ENCODE measurements at regions not wholly inside any gene's neighbourhood (a gene's known extent, or its start where the extent isn't known, plus 50 kb on each side); places are given as distances from the start of the nearest gene placed in this dataset.

DNA sequence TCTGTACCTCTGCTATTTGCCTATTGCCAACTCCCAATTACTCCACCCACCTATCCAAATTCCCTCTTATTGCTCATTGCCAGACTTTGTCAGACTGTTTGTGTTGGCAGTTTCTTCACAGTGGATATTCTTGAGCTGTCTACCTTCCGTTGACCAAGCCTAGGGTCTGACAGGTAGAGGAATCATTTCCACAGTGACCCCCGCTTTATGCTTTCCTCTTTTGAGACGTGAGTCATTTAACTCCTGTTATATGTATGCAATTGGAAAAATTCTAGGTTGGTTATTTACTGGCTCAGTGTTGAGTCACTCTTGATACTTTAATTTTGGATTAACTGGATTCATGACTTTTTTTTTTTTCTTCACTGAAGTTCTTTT, 187.7 kb downstream of the IRS1 start:
- DNase-seq (ENCODE audit: low read depth in 1 of 2, low spot score in 1 of 2): no peak
- TF ChIP-seq SPI1 (IDR thresholded peaks at IDR 0.05; ENCODE audit: borderline replicate concordance, low read depth): no peak
- TF ChIP-seq, protein P1, sequence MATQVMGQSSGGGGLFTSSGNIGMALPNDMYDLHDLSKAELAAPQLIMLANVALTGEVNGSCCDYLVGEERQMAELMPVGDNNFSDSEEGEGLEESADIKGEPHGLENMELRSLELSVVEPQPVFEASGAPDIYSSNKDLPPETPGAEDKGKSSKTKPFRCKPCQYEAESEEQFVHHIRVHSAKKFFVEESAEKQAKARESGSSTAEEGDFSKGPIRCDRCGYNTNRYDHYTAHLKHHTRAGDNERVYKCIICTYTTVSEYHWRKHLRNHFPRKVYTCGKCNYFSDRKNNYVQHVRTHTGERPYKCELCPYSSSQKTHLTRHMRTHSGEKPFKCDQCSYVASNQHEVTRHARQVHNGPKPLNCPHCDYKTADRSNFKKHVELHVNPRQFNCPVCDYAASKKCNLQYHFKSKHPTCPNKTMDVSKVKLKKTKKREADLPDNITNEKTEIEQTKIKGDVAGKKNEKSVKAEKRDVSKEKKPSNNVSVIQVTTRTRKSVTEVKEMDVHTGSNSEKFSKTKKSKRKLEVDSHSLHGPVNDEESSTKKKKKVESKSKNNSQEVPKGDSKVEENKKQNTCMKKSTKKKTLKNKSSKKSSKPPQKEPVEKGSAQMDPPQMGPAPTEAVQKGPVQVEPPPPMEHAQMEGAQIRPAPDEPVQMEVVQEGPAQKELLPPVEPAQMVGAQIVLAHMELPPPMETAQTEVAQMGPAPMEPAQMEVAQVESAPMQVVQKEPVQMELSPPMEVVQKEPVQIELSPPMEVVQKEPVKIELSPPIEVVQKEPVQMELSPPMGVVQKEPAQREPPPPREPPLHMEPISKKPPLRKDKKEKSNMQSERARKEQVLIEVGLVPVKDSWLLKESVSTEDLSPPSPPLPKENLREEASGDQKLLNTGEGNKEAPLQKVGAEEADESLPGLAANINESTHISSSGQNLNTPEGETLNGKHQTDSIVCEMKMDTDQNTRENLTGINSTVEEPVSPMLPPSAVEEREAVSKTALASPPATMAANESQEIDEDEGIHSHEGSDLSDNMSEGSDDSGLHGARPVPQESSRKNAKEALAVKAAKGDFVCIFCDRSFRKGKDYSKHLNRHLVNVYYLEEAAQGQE (IDR thresholded peaks at IDR 0.05; ENCODE audit: insufficient replicate concordance, low read depth): no peak
- Histone ChIP-seq H3K4me3 (replicated peaks; ENCODE audit: insufficient read depth, low read length) (no peak overlapping the region), H3K27ac (replicated peaks) (no peak overlapping the region), H3K27me3 (ENCODE audit: insufficient read depth, poor library complexity, severe bottlenecking) (no peaks in the 10 kb centered on the region)

DNA sequence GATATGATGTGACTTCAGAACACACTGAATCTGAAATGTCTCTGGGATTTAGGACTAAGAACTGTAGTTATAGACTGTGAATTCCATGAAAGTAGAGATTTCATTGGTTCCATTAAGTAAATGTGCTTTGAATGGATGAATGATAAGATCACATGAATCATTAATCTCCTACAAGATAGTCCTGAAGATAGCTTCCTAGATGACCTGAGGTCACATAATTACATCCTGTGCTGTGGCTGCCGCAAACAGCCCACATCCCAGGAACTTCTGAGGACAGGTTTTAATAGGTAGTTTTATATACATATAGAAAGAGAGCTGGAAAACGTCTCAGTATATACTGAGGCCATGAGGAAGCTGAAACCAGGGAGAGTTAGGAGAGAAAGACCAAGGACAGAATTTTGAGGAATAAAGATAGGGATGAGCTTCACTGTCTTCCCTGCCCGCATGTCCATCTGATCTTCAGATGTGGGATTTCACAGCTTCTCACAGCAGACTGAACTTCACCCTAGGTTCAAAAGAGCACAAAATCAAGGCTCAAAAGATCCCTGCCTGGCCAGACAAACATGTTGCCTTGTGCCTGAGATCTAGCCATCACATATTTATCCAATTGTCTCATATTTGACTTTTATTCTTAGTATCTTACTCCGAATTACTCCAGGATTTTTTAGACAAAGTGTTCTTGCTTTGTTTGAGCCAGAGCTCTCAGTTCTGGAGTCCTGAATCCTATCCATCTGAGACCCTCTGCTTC, 188.2 kb downstream of the IRS1 start:
- no peak overlapping the region for H3K27ac ChIP-seq (replicated peaks)
- DNase-seq (ENCODE audit: low read depth in 1 of 2, low spot score in 1 of 2): no peak
- H3K27me3 ChIP-seq (ENCODE audit: insufficient read depth, poor library complexity, severe bottlenecking): no peaks in the 10 kb centered on the region
- TF ChIP-seq GABPA (IDR thresholded peaks at IDR 0.05; ENCODE audit: low read depth) (no peak), SPI1 (IDR thresholded peaks at IDR 0.05; ENCODE audit: borderline replicate concordance, low read depth) (no peak)
- no peak overlapping the region for H3K4me3 ChIP-seq (replicated peaks; ENCODE audit: insufficient read depth, low read length)

DNA sequence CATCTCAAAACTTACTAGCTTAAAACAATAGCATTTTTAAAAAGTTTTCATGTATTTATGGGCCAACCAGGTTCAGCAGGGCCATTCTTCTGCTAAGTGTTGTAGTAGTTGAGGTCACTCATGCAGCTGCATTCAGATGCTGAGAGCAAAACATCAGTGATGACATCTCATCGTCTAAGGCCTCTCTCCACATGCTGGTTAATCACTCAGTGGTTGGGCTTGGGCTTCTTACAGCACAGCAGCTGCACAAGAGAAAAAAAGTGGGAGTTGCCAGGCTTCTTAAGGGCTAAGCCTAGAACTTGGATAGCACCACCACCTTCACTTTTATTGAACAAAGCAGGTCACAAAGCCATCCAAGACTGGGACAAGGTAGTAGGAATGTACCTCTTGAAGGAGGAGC, 190.3 kb downstream of the IRS1 start:
- no peak overlapping the region for H3K27ac ChIP-seq (replicated peaks)
- no peak for DNase-seq (ENCODE audit: low read depth in 1 of 2, low spot score in 1 of 2)
- H3K4me3 ChIP-seq (replicated peaks; ENCODE audit: insufficient read depth, low read length): no peak overlapping the region
- no peaks in the 10 kb centered on the region for H3K27me3 ChIP-seq (ENCODE audit: insufficient read depth, poor library complexity, severe bottlenecking)
- TF ChIP-seq, protein P1 (IDR thresholded peaks at IDR 0.05; ENCODE audit: insufficient replicate concordance, low read depth): no peak
- TF ChIP-seq GABPA (IDR thresholded peaks at IDR 0.05; ENCODE audit: low read depth) (no peak), POLR2AphosphoS5 (IDR thresholded peaks at IDR 0.05; ENCODE audit: low read depth) (no peak)

DNA sequence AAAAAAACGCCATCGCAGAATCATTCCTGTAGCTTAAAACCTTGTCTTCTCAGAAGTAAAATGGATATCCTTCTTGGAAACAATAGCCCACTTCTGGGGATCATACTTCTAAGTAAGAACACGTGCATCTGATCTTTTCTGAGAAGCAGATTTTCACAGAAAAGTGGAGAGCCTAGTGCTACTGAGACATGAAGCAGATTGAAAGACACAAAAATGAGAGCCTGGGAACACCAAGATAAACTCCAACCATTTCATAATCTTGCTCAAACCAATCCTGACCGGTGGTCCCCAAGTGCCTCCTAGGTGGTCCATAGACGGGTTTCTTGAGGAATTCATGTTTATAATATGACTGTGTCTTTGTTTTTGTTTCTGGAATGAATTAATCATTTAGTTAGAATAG, 191.2 kb downstream of the IRS1 start:
- TF ChIP-seq POLR2AphosphoS5 (IDR thresholded peaks at IDR 0.05; ENCODE audit: low read depth): no peak
- no peak for TF ChIP-seq GABPA (IDR thresholded peaks at IDR 0.05; ENCODE audit: low read depth)
- no peak for TF ChIP-seq SPI1 (IDR thresholded peaks at IDR 0.05; ENCODE audit: borderline replicate concordance, low read depth)
- TF ChIP-seq, protein P2, sequence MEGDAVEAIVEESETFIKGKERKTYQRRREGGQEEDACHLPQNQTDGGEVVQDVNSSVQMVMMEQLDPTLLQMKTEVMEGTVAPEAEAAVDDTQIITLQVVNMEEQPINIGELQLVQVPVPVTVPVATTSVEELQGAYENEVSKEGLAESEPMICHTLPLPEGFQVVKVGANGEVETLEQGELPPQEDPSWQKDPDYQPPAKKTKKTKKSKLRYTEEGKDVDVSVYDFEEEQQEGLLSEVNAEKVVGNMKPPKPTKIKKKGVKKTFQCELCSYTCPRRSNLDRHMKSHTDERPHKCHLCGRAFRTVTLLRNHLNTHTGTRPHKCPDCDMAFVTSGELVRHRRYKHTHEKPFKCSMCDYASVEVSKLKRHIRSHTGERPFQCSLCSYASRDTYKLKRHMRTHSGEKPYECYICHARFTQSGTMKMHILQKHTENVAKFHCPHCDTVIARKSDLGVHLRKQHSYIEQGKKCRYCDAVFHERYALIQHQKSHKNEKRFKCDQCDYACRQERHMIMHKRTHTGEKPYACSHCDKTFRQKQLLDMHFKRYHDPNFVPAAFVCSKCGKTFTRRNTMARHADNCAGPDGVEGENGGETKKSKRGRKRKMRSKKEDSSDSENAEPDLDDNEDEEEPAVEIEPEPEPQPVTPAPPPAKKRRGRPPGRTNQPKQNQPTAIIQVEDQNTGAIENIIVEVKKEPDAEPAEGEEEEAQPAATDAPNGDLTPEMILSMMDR (IDR thresholded peaks at IDR 0.05; ENCODE audit: insufficient read depth, low read length): no peak
- TF ChIP-seq, protein P1 (IDR thresholded peaks at IDR 0.05; ENCODE audit: insufficient replicate concordance, low read depth): no peak
- no peak overlapping the region for H3K27ac ChIP-seq (replicated peaks)

More for the DNA sequence above, 191.2 kb downstream of the IRS1 start:
- no peak for DNase-seq (ENCODE audit: low read depth in 1 of 2, low spot score in 1 of 2)
- Histone ChIP-seq H3K27me3 (ENCODE audit: insufficient read depth, poor library complexity, severe bottlenecking) (no peaks in the 10 kb centered on the region), H3K4me3 (replicated peaks; ENCODE audit: insufficient read depth, low read length) (no peak overlapping the region)
